ENCODE measurements at regions not wholly inside any gene's neighbourhood (a gene's known extent, or its start where the extent isn't known, plus 50 kb on each side); places are given as distances from the start of the nearest gene placed in this dataset.

DNA sequence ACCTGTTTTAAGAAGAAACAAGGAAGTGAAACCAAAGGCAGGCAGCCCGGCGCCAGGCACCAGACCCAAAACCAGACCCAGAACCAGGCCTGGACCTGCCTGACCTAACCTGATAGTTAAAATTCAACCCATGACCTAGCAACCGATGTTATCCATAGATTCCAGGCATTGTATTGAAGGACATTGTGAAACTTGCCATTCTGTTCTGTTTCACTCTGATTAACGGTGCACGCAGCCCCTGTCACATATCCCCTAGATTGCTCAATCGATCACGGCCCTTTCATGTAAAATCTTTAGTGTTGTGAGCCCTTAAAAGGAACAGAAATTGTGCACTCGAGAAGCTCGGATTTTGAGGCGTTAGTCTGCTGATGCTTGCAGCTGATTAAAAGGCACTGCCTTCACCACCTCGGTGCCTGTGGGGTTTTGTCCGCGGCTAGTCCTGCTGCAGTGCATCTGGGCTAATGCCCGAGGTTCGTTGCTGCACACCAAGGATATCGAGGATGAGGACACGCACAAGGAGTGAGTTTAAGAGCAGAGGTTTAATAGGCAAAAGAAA lies 262.5 kb upstream of the TMEM132C start:
- TF ChIP-seq, protein P1, sequence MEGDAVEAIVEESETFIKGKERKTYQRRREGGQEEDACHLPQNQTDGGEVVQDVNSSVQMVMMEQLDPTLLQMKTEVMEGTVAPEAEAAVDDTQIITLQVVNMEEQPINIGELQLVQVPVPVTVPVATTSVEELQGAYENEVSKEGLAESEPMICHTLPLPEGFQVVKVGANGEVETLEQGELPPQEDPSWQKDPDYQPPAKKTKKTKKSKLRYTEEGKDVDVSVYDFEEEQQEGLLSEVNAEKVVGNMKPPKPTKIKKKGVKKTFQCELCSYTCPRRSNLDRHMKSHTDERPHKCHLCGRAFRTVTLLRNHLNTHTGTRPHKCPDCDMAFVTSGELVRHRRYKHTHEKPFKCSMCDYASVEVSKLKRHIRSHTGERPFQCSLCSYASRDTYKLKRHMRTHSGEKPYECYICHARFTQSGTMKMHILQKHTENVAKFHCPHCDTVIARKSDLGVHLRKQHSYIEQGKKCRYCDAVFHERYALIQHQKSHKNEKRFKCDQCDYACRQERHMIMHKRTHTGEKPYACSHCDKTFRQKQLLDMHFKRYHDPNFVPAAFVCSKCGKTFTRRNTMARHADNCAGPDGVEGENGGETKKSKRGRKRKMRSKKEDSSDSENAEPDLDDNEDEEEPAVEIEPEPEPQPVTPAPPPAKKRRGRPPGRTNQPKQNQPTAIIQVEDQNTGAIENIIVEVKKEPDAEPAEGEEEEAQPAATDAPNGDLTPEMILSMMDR (conservative IDR thresholded peaks at IDR 0.05; ENCODE audit: low read depth, low read length) = no peak
- no peak for TF ChIP-seq EZH2 (IDR thresholded peaks at IDR 0.05; ENCODE audit: low read length, unreplicated experiment)

Data from PC-3 (cell line).